GM21360 (cell line): ENCODE measurements at regions not wholly inside any gene's neighbourhood (a gene's known extent, or its start where the extent isn't known, plus 50 kb on each side); places are given as distances from the start of the nearest gene placed in this dataset.
"Not testable (repeated sequence)": the region's sequence is repeated elsewhere in the genome, so short reads cannot be mapped to it uniquely, and the experiment has no call there.

Experiments
- ATAC-seq: cut with Tn5 transposase; IDR thresholded peaks from one replicate; pipeline ENCODE4 v1.9.1; 2021; ENCODE audit warnings: mild to moderate bottlenecking, moderate library complexity; ENCODE audit not compliant: unreplicated experiment

DNA sequence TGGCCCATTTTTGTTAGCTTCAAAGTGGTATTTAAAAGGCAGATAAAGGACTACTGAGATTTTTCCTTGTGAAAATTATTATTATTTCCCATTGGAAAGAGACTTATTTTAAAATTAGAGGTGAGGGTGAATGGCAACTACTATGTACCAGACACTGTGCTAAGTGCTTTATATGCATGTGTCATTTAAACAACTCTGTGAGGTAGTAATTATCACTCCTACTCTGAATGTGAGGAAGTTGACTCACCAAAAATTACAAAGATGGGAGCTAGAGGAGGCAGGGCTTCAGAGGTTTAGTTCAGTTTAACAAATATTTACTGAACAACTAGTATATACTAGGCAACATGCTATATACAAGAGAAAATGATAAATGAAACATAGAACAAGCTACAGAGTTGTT is 78.2 kb downstream of the MSL3 start:
- no peak for ATAC-seq

DNA sequence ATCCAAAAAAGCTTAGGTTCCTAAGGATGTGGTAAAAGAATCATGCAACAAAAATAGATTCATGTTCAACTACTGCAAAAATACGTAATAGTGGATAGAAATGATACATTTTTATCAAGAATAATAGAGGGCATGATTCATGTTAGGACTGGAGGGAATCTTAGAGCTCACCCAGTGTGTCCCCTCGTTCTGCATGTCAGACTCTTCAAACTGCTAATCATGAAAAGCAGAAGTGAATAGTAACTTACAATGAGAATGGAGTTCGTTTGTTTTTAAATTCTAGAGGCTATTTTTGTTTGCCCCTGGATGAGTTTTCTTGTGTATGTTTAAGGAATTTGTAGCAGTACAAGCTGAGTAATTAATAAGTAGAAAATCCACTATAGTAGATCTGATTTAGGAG is 79.4 kb downstream of the MSL3 start:
- ATAC-seq, result no peak

DNA sequence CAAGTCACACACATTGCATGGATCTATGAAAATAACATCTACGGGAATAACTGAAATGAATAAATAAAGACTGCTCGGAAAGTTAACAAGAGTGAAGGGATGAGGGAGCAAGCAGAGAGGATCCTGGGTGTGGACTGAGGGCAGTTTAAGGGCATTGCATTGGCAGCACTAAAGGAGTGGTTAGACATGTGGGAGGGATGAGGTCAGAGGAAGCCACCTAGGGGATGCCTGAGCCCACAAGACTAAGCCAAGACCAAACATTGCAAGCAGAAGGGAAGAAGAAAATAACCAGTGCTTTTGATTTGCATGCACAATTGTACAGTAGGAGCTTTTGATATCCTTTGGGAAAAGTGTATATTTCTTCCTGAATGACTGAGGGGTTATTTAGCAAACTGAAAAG is 106.1 kb downstream of the MSL3 start:
- no peak for ATAC-seq

DNA sequence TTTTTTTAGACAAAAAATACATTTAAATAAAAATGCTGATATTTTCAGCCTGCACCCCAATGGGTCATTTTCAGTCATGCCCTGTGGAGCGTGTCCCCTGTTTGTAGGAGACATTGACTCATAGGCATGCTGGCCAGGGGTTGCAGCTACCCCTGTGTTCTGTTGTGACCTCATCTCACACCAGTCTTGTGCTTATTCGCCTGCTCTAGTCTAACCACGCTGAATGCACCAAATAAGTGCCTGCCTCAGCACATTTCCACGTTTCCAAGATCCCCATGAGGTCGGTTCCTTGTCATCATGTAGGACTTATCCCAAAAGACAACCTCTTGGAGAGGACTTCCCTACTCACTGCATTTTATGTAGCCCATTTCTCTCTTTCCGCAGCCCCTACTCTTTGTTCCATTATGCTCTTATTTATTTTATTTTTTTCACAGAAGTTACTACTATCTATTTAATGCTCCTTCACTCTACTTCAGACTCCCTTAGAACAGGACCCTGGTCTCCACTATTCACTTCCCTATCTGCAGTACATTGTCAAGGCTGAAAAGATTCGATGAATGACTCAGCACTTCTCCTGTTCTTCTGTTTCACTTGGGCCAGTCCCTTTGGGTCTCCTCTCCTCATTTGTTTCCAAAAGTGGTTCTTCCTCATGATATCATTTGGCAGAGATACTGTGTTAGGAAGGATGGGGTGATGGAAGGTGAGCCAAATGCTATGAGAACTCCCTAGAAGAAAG is 109.7 kb downstream of the MSL3 start:
- peak; percentile 77 for ATAC-seq

DNA sequence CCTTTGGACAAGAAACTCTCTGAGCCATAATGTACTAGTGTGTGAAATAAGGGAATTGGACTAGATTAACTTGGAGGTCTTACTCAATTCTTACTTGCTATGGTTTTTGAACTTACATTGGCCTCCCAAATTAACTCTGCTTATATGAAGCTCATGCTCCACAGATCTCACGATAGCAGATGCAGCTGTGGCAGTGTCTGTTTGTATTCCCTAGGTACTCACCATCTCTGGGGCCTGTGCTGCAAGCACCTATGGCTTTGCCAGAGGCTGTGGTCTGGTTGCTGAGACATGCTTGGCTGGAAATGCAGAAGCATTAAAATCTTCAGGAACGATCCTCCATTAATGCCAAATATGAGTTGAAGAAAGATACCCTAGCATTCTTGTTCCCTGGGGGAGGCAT is 112.8 kb downstream of the MSL3 start:
- ATAC-seq, result no peak

DNA sequence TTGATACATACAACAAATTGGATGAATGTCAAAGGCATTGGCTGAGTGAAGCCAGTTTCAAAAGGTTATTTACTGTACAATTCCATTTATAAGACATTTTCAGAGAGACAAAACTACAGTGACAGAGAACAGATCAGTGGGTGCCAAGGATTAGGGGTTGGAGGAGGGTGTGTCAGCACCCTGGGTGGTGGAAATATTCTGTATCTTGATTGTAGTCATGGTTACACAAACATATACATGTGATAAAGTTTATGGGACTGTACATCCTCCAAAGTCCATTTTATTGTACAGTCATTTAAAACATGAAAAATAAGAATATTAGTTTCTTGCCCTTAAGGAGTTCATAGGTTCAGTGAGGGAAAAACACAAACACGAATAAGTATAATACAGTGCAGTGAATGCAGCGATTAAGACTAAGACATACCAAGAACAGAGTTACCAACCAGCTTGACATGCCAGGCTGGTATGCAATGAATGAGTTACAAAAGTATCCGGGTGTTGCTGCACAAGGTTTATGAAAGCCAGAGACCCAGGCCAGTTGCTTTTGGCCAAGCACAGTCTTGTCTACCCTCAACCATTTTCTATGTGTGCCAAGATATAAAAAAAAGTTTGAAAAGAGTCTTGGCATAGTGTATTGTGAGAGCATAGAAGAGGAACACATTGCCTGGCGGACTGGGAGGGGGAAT is 123.6 kb downstream of the MSL3 start:
- no peak for ATAC-seq

DNA sequence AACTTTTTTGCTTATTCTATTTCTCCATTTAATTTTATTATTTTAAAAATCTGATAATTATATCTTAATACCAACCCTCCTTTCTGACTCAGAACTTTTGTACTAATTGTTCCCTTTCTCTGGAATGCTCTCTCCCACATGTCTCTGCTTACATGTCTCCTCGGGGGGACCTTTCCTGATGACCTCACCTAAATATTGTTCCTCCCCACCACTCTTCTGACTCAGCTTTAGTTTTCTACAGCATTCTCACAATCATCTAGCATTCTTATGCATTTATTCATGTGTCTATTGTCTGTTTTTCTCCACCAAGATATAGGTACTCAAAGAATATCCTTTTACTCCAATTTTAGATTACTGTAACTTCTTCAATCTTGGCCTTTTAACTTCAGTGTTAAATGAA is 128.7 kb downstream of the MSL3 start:
- no peak for ATAC-seq

DNA sequence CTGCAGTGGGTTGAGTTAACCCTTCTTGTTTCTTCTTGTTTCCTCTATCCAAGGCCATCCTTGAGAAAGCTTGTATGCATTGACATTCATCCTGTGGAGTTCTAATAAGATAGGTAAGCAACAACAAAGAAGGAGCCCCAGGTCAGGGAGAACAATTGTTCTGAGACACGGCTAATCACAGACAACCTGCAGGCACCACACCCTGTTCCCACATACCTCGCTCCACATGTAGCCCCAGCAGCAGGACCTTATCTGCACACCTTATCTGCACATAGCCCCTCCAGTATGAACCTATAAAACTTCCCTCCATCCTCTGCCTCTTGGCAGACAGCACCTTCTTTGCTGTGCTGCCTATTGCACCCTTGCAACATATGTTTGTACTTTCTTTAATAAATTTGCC is 129.1 kb downstream of the MSL3 start:
- no peak for ATAC-seq

DNA sequence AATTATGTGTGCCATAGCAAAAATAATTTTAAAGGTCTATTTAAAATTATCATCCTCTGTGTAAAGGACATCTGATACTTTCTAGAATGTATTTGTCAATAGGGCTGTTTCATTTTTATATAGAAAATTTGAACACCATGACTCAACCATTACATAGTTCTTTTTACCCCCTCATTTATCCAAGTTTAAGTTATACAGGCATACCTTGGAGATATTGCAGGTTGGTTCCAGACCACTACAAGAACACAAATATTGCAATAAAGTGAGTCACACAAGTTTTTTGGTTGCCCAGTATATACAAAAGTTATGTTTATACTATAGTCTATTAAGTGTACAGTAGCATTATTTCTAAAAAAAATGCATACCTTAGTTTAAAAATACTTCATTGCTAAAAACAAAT is 130.4 kb downstream of the MSL3 start:
- no peak for ATAC-seq

DNA sequence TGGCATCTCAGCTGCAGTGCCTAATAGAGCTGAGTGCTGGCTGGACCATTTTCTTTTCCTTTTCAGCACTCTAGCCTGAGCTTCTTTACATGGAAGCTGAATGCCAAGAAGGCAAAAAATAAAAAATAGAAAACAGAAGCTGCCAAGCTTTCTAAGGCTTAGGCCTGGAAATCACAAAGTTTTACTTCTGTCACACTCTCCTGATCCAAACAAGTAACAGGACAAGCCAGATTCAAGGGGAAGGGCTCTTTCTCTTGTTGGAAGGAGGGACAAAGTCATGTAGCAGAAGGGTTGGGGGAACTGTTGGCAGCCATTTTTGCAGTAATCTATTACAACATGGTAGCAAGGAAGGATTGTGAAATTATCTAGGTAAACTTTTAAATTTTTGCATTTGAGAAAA is 131.8 kb downstream of the MSL3 start:
- no peak for ATAC-seq

DNA sequence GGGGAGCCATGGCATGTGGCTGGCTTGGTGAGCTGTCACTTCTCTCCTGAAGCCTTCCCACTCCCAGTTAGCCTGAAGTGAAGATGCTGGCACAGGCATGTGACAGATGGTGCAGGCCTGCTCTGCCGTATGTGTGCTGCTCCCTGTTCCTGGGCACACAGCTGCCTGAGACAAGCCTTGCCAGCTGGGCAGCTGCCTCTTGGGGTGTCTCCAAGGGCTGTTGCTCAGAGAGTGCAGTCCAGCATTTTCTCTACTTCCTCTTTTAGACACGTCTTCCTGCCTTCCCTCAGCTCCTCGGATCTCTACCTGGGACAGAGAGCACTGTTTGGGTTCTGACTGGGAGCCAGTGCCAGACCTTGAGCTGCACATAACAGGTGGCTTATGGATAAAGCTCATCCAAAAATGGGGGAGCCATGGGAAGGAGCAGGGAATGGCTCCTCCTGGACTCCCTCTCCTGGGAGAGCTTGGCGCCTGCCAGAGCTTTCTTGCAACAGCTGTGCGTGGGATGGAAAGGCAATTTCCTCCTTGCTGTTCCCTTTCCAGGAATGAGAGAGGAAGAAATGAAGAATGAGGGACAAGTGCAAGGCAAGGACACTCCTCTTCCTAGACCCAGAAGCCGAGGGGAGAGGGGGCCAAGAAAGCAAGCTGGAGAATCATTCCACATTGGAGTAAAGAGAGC is 132.9 kb downstream of the MSL3 start:
- ATAC-seq, result no peak

DNA sequence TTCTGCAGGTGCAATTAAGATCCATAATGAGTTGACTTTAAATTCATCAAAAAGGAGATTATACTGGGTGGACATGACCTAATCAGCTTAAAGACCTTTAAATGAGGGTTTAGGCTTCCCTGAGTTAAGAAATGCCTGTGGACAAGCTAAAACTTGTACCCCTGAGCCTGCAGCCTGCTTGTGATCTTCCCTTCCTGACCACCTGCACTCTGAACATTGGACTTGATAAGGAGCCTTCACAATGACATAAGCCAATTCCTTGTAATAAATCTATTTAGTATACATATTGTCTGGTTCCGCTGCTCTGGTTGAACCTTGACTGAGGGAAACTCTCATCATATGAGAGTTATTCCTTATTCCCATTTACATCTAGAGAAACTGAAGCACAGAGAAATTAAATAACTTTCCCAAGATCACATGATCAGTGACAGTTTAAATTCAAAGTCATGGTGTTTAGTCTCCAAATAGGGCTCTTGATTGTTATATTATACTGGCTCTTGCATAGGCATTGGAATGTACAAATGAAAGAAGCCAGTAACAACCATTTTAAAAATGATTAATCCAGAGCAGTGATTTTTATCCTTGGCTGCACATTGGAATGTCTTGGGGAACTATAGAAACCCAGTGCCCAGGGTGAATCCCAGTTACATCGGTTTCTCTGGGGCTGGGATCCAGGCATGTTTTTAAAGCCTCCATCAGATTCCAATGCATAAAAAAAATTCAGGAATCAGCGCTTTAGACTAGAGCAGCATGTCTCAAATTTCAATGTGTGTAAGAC is 136.1 kb downstream of the MSL3 start:
- no peak for ATAC-seq

DNA sequence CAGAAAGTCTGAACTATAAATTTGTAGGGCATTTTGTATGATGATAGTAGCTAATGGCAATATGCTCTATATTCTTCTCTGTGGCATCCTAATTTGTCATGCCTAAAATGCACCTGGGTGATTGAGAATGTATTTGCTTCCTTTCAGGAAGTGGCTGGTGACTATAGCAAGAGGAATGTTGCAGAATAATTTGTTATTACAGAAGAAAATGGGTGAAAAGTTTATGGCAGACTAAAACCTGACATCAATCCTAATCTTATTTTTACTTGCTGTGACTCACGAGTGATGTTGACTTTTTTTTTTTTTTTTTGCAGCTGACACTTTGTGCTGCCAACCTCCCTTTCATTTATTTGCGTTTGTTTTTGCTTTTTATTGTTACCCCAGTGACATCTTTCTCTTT is 141.1 kb downstream of the MSL3 start:
- ATAC-seq, result no peak

DNA sequence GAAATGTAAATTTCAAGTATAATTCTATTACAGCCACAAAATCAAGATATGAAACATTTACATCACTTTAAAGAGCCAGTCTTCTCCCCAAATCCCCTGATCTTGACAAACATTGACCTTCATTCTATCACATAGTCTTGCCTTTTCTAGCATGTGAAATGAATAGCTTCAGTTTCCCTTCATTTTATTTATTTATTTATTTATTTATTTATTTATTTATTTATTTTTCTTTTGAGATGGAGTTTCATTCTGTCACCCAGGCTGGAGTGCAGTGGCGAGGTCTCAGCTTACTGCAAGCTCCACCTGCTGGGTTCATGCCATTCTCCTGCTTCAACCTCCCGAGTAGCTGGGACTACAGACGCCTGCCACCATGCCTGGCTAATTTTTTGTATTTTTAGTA is 147.9 kb downstream of the MSL3 start:
- not testable (repeated sequence) for ATAC-seq

DNA sequence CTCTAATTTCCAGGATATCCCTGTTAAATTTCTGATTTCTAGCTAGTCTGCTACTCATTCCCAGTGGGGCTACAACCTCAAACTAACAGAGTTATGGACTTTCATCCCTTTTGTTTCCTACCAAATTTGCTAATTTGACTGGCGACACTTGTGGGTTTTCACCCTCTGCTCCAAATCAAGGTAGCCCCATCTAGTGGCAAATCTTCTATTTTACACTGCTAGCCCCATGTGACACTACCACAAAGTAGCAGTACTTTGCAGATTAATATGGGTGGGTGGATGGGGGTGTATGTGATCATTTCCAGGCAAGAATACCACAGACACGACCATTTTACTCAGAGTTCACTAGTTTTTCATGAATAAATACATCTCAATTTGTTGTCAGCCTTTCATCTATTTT is 150.3 kb downstream of the MSL3 start:
- peak; percentile 84 for ATAC-seq

DNA sequence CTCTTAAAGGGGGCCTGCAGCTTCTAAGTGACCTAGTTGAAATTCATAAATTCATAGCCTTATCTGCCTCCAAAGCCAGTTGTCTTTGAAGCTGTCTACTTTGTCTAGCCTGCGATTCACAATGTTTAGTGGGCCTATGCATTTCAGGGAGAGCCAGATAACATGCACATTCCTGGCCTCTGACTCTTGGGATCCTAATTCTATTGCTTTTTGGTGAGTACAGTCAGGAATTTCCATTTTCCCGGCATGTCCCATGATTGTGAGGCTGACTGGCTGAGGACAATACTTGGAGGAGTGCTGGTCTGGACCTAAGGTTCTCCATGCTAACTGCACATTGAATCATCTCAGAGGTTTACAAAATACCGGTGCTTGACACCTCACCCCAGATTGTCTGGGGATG is 155.0 kb downstream of the MSL3 start:
- ATAC-seq, result no peak

DNA sequence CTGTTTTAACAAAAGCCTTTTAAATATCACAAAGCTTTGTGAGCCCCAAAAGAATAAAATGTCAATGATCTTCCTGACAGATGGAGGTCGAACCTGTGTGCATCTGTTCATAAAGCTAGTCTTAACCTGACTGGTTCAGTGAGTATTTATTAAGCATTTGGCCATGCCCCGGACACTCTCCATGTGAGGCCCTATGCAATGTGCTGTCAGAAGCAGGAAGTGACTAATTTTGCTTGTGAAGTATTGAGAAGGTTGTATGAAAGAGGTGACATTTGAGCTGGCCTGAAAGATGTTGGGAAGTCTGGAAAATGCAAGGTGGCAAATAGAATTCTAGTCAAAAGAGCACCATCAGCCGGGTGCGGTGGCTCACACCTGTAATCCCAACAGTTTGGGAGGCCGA is 171.4 kb downstream of the MSL3 start:
- ATAC-seq, result no peak

DNA sequence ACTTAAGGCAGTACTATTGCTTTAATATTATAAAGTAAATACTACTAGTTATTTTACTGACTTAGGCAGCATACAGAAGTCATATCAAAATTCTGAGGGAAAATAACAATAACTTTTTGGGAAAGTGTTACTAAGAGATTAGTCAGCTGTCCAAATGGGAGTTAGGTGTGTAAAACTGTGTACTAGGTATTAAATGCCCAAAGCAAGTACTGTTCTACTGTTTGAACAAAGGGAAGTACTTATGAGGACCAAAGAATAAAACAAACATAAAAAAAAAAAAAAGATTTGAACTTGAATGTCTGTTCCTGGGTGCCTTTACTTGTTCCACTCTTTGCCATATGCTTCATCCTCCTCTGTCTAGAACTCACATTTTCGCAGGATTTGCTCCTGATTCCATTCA is 174.4 kb downstream of the MSL3 start:
- ATAC-seq, result no peak

DNA sequence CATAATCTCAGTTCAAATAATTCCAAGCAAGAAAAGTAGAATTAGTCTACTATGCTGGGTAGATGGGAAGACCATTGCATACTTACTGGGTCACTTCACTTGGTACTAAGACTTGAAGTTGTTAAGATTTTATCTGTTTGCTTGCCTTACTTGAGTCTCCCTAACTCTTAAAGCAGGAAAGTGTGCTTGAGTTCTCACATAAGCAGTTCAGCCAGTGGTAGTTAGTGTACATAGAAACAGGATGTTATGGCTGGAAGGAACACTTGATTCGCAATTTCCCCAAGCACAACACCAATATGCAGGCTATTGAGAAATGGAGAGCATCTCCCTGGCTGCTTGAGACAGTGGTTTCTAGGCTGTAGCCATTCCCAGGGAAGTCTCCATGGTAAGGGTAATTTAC is 176.1 kb downstream of the MSL3 start:
- ATAC-seq, result no peak

DNA sequence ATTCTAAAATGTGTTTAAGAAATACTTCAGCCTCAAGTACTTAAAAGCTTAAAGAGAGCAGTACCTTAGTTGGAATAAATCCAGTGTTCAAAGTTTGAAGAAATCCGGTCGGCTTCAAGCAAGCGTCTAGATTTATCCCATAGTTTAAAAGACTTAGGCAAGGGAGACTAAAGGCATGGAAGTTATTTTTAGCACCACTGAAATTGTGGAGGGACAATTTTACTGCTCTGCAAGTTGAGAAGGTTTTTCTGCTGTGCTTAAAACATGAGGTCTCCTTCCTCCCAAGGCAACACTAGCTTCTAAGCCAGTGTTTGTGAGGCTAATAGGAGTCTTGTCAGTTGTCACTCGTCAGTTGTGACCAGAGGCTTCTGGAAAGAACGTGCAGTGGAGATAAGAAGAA is 183.5 kb downstream of the MSL3 start:
- no peak for ATAC-seq

DNA sequence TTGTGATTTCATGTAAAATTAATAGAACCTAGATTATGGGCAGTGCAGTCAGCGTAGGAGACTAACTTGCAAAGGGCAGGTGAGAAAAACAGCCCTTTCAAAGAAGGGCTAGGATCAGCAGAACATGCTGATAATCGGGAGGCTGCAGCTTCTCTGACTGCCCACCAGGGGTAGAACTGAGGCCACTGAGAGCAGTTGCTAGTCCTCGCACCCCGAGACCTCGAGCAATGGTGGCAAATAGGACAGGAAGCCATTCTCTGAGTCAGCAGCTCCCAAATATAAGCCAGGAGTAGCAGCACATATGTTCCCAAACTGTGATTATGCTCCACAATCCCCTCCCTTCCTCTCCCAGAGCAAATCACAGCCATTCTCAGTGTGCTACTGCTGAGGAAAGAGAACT is 186.5 kb downstream of the MSL3 start:
- ATAC-seq, result peak; percentile 48

DNA sequence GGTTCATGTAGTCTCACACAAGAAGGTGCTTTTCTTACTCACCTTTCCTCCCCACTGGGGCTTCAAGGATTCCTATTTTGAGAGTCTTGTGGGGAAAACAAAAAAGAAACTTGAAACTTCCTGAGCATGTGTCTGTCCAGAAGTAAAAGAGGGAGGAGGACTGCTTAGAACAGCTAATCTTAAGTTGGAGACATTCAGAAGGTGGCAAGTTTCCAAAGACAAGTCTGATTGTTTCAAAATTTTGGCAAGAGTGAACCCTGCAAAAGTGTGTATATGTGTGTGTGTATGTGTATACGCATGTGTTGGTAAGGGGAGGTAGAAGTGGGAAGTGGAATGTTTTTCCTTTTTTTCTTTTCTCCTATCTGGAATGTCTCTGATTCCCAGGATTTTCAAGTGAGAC is 189.0 kb upstream of the FRMPD4 start:
- ATAC-seq, result no peak
